ENCODE measurements at regions not wholly inside any gene's neighbourhood (a gene's known extent, or its start where the extent isn't known, plus 50 kb on each side); places are given as distances from the start of the nearest gene placed in this dataset.

DNA sequence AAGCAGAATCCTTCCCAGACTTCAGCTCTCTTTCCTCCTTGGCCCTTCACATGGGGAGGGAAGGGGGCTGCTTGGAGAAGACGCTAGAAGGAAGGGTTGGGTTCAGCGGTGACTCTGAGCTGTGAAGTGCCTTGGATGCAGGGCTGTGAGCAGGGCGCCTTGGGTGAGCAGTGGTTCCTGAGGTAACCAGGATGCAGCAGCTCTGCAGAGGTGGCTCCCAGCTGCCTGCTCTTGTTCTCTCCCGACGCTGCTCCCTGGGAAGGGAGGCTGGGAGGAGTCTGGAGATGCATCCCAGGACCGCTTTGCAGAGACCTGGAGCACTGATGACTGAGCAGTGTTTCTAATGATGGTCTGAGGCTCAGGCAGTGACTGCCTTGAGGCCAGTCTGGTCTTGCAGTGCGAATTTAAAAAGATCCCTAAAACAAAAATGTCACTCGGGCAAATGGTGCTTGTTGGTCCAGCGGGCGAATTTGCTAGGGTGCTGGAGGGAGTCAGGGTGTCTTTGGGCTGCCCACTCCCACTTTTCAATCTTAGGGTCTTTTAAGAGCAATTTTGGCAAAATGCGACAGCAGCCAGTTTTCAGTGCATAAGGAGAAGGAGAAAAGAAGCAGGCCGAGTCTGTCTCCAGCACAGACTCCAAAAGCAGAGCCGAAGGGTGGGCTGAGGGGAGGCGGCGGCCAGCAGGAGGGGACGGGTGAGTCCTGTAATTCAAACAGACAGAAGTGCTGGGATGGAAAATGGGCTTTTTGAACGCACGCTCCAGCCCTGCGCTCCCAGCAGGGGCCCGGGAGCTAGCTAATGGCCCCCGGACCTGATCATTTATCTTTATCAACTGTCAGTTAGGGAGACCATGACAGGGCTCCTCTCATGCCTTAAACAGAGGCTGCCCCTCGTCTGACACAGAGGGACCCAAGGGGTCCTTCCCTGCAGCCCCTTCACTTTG, 191.2 kb upstream of the SHH start:
- H3K4me2 ChIP-seq (ENCODE audit: low read depth, low read length, poor library complexity, severe bottlenecking), result no peak overlapping the region
- no peaks in the 10 kb centered on the region for H3K9me3 ChIP-seq (ENCODE audit: insufficient read depth, low read length)
- no peaks in the 10 kb centered on the region for H3F3A ChIP-seq (ENCODE audit: insufficient read depth)
- H3K9ac ChIP-seq (ENCODE audit: low read length), result no peak overlapping the region
- TF ChIP-seq EZH2phosphoT487 (conservative IDR thresholded peaks at IDR 0.05; ENCODE audit: low read length), result no peak
- TF ChIP-seq, protein P1, sequence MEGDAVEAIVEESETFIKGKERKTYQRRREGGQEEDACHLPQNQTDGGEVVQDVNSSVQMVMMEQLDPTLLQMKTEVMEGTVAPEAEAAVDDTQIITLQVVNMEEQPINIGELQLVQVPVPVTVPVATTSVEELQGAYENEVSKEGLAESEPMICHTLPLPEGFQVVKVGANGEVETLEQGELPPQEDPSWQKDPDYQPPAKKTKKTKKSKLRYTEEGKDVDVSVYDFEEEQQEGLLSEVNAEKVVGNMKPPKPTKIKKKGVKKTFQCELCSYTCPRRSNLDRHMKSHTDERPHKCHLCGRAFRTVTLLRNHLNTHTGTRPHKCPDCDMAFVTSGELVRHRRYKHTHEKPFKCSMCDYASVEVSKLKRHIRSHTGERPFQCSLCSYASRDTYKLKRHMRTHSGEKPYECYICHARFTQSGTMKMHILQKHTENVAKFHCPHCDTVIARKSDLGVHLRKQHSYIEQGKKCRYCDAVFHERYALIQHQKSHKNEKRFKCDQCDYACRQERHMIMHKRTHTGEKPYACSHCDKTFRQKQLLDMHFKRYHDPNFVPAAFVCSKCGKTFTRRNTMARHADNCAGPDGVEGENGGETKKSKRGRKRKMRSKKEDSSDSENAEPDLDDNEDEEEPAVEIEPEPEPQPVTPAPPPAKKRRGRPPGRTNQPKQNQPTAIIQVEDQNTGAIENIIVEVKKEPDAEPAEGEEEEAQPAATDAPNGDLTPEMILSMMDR (IDR thresholded peaks at IDR 0.05; ENCODE audit: insufficient read depth, low read length, poor library complexity, severe bottlenecking), result no peak
- H4K20me1 ChIP-seq (ENCODE audit: low read depth, low read length), result no peaks in the 10 kb centered on the region
- H3K27ac ChIP-seq (ENCODE audit: low read depth, low read length), result no peak overlapping the region
- H3K9me2 ChIP-seq (replicated peaks; ENCODE audit: insufficient read depth, low read length), result no peaks in the 10 kb centered on the region
- H3K4me3 ChIP-seq (ENCODE audit: insufficient read depth, low read length, poor library complexity, severe bottlenecking), result no peak overlapping the region
- H2AFZ ChIP-seq (ENCODE audit: low read depth, low read length, severe bottlenecking), result no peak overlapping the region
- no peaks in the 10 kb centered on the region for H3K27me3 ChIP-seq (ENCODE audit: low read length)
- H3K36me3 ChIP-seq (ENCODE audit: low read length), result no peaks in the 10 kb centered on the region
- no peaks in the 10 kb centered on the region for H3K79me2 ChIP-seq (ENCODE audit: insufficient read depth, low read length)

DNA sequence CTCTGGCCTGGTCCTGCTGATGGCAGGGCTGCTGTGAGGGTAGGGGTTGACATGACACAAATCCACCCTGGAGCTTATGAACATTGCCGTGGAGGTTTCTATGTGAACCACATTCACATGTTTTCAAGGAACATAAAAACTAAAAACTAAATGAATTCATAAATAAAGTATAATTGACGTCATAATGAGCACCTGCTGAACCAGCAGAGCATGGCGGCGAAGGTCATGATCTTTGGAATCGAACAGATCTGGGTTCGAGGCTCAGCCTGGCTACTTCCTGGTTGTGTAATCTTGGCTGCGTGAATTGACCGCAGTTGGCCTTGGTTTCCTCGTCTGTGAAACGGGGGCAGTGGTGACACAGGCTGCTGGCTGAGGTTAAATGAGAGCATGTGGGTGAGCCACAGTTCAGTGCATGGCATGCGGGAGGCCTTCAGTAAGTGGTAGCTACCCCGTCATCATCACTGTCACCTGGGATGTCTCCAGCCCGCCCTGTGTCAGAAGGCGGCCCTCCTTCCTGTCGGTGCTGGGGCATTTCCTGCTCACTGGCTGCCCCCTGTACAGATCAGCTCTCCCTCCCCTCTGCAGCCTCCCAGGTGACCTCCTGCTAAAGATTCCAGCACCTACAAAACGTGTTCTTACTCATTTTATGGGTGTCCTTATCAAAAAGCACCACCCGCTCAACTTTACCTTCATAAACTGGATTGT, 190.3 kb upstream of the SHH start:
- H4K20me1 ChIP-seq (ENCODE audit: low read depth, low read length), result no peaks in the 10 kb centered on the region
- H3K79me2 ChIP-seq (ENCODE audit: insufficient read depth, low read length), result no peaks in the 10 kb centered on the region
- no peak overlapping the region for H3K4me2 ChIP-seq (ENCODE audit: low read depth, low read length, poor library complexity, severe bottlenecking)
- no peaks in the 10 kb centered on the region for H3K9me3 ChIP-seq (ENCODE audit: insufficient read depth, low read length)
- no peak overlapping the region for H3K4me3 ChIP-seq (ENCODE audit: insufficient read depth, low read length, poor library complexity, severe bottlenecking)
- no peak for TF ChIP-seq EZH2phosphoT487 (conservative IDR thresholded peaks at IDR 0.05; ENCODE audit: low read length)
- TF ChIP-seq, protein P1 (IDR thresholded peaks at IDR 0.05; ENCODE audit: insufficient read depth, low read length, poor library complexity, severe bottlenecking), result no peak
- H3K27me3 ChIP-seq (ENCODE audit: low read length), result no peaks in the 10 kb centered on the region
- no peak overlapping the region for H2AFZ ChIP-seq (ENCODE audit: low read depth, low read length, severe bottlenecking)
- H3K36me3 ChIP-seq (ENCODE audit: low read length), result no peaks in the 10 kb centered on the region
- H3K27ac ChIP-seq (ENCODE audit: low read depth, low read length), result no peak overlapping the region
- H3K9me2 ChIP-seq (replicated peaks; ENCODE audit: insufficient read depth, low read length), result no peaks in the 10 kb centered on the region
- H3K9ac ChIP-seq (ENCODE audit: low read length), result no peak overlapping the region
- H3F3A ChIP-seq (ENCODE audit: insufficient read depth), result no peaks in the 10 kb centered on the region

DNA sequence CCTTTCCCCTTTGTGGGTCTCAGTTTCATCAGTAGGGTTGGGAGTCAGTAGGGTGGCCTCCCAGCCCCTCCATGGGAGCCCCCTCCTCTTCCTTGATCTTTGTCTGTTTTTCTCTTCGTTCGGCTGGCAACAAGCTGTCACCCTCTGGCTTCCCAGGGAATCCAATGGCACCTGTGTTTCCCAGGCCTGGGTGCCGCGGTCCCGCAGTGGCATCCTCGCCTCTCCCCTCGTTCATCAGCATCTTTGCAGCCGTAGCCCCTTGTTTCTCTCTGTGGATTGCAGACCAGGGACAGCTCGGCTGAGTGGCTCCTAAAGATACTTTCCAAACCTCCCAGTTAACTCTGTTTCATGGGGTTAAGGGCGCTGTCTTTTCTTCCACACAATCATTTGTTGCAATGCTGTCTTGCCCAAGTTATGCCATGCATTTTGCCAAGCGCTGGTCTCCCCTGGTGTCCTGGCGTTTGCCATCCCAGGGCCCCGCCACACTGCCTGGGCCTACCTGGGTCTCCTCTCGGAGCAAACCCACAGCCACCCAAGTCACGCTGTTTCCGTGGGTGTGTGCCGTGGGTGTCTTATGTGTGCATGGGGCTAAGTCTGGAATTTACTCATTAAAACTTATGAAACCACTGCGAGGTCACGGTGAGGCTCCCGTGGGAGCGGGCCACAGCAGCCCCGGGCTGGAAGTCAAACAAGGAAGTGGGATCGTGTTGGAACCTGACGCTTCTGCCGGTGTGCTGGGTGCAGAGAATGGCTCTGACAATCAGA, 189.4 kb upstream of the SHH start:
- Histone ChIP-seq H2AFZ (ENCODE audit: low read depth, low read length, severe bottlenecking) (no peak overlapping the region), H3K27me3 (ENCODE audit: low read length) (no peaks in the 10 kb centered on the region), H3F3A (ENCODE audit: insufficient read depth) (no peaks in the 10 kb centered on the region), H3K4me2 (ENCODE audit: low read depth, low read length, poor library complexity, severe bottlenecking) (no peak overlapping the region), H3K9me3 (ENCODE audit: insufficient read depth, low read length) (no peaks in the 10 kb centered on the region), H4K20me1 (ENCODE audit: low read depth, low read length) (no peaks in the 10 kb centered on the region), H3K9ac (ENCODE audit: low read length) (no peak overlapping the region), H3K27ac (ENCODE audit: low read depth, low read length) (no peak overlapping the region), H3K4me3 (ENCODE audit: insufficient read depth, low read length, poor library complexity, severe bottlenecking) (no peak overlapping the region), H3K79me2 (ENCODE audit: insufficient read depth, low read length) (no peaks in the 10 kb centered on the region), H3K36me3 (ENCODE audit: low read length) (no peaks in the 10 kb centered on the region), H3K9me2 (replicated peaks; ENCODE audit: insufficient read depth, low read length) (no peaks in the 10 kb centered on the region)
- TF ChIP-seq, protein P1 (IDR thresholded peaks at IDR 0.05; ENCODE audit: insufficient read depth, low read length, poor library complexity, severe bottlenecking), result no peak
- no peak for TF ChIP-seq EZH2phosphoT487 (conservative IDR thresholded peaks at IDR 0.05; ENCODE audit: low read length)
